Upper lobe of right lung (tissue), 1 donor: ENCODE measurements at regions not wholly inside any gene's neighbourhood (a gene's known extent, or its start where the extent isn't known, plus 50 kb on each side); places are given as distances from the start of the nearest gene placed in this dataset.
A peak's percentile ranks its signal among the peaks of the same experiment; 100 is the strongest.

Experiments
- ATAC-seq: fragments of 200-7000 bp; cut with Tn5 transposase; one replicate; pipeline ENCODE4 v1.9.1; 2020; ENCODE audit warnings: mild to moderate bottlenecking, moderate library complexity
- DNase-seq: peaks from one replicate; pipeline ENCODE4 v3.0.0-alpha.2; 2020
- H3K27ac ChIP-seq: fragments of 200-600 bp; one replicate; pipeline ENCODE4 v1.8.0; 2022
- H3K27me3 ChIP-seq: fragments of 200-600 bp; one replicate; pipeline ENCODE4 v1.8.0; 2022; ENCODE audit warnings: mild to moderate bottlenecking
- H3K36me3 ChIP-seq: fragments of 200-600 bp; one replicate; pipeline ENCODE4 v1.8.0; 2022
- H3K4me1 ChIP-seq: fragments of 200-600 bp; one replicate; pipeline ENCODE4 v1.8.0; 2022
- H3K4me3 ChIP-seq: fragments of 200-600 bp; one replicate; pipeline ENCODE4 v1.8.0; 2022; ENCODE audit warnings: mild to moderate bottlenecking
- H3K9me3 ChIP-seq: fragments of 200-600 bp; one replicate; pipeline ENCODE4 v1.8.0; 2022
- intact Hi-C: fragments of 100-400 bp; cut with DNase I; formaldehyde crosslinking; loops from one replicate; pipeline ENCODE4 v1.11.0; 2022
- TF ChIP-seq, protein P1 (sequence below): fragments of 200-600 bp; IDR thresholded peaks from one replicate; pipeline ENCODE4 v1.8.0; 2022; ENCODE audit warnings: antibody characterized with exemption
- donor health status: DM: no; HTN: yes; CAD: no; lungs with severe emphysema.

- ATAC-seq (no peak), DNase-seq (no peak)
- no peaks in the 10 kb centered on the region for H3K27me3 ChIP-seq
- no peak overlapping the region for H3K27ac ChIP-seq
- H3K4me3 ChIP-seq = no peak overlapping the region
- H3K9me3 ChIP-seq = no peaks in the 10 kb centered on the region
- intact Hi-C loops = no loop called here
- TF ChIP-seq, protein P1, sequence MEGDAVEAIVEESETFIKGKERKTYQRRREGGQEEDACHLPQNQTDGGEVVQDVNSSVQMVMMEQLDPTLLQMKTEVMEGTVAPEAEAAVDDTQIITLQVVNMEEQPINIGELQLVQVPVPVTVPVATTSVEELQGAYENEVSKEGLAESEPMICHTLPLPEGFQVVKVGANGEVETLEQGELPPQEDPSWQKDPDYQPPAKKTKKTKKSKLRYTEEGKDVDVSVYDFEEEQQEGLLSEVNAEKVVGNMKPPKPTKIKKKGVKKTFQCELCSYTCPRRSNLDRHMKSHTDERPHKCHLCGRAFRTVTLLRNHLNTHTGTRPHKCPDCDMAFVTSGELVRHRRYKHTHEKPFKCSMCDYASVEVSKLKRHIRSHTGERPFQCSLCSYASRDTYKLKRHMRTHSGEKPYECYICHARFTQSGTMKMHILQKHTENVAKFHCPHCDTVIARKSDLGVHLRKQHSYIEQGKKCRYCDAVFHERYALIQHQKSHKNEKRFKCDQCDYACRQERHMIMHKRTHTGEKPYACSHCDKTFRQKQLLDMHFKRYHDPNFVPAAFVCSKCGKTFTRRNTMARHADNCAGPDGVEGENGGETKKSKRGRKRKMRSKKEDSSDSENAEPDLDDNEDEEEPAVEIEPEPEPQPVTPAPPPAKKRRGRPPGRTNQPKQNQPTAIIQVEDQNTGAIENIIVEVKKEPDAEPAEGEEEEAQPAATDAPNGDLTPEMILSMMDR = no peak
- no peaks in the 10 kb centered on the region for H3K4me1 ChIP-seq
- no peaks in the 10 kb centered on the region for H3K36me3 ChIP-seq
Observed at GRCh38 chr18:3333721-3334386, 71.9 kb downstream of the MYL12B start.

DNA sequence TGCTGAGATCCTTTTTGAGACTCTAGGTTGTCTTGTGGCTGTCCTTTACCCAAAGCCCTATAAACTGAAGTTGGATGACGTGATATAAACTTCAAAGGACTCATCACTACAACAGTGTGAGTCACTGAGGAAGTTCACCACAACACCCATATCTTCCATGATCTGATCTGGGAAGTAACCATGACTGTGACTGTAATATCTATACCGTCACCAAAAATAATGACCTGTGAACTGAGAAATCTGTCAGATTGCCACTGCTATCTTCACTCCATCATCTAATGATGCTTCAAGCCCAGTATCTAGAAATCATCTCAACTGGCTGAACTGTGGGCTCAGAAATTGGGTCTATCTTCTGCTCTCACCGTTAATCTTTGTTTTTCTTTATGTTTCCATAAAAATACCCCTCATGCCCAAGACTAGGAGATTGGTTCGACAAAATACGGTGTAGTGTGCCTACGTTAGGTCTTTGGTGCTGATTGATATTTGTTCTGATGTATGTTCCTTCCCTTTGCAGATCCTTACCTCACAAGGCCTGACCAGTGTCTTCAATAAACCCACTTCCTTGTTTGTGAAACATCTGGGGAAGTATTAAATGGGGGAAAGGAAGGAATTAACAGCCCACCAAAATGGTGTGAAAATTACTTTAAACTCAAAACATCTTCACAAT is 78.2 kb downstream of the MYL12B start:
- H3K9me3 ChIP-seq = no peaks in the 10 kb centered on the region
- no peak overlapping the region for H3K4me3 ChIP-seq
- DNase-seq (no peak), ATAC-seq (peak; percentile 43)
- no peaks in the 10 kb centered on the region for H3K27me3 ChIP-seq
- H3K36me3 ChIP-seq = no peaks in the 10 kb centered on the region
- no peak overlapping the region for H3K27ac ChIP-seq
- intact Hi-C loops = no loop called here
- TF ChIP-seq, protein P1 = no peak
- H3K4me1 ChIP-seq = no peaks in the 10 kb centered on the region

GRCh38 chr18:3340682-3341097 is 78.8 kb downstream of the MYL12B start:
- Histone ChIP-seq H3K27me3 (no peaks in the 10 kb centered on the region), H3K27ac (no peak overlapping the region), H3K4me1 (peaks cover 3% of the 10 kb centered on the region), H3K9me3 (no peaks in the 10 kb centered on the region), H3K4me3 (no peak overlapping the region), H3K36me3 (no peaks in the 10 kb centered on the region)
- ATAC-seq (no peak), DNase-seq (no peak)
- intact Hi-C loops = no loop called here
- TF ChIP-seq, protein P1 = no peak

GRCh38 chr18:3342628-3343027 is 80.7 kb downstream of the MYL12B start:
- Histone ChIP-seq H3K9me3 (no peaks in the 10 kb centered on the region), H3K36me3 (no peaks in the 10 kb centered on the region), H3K4me3 (no peak overlapping the region), H3K4me1 (peaks cover 7% of the 10 kb centered on the region), H3K27me3 (no peaks in the 10 kb centered on the region), H3K27ac (no peak overlapping the region)
- intact Hi-C loops = no loop called here
- DNase-seq = no peak
- ATAC-seq = no peak
- TF ChIP-seq, protein P1 = no peak

DNA sequence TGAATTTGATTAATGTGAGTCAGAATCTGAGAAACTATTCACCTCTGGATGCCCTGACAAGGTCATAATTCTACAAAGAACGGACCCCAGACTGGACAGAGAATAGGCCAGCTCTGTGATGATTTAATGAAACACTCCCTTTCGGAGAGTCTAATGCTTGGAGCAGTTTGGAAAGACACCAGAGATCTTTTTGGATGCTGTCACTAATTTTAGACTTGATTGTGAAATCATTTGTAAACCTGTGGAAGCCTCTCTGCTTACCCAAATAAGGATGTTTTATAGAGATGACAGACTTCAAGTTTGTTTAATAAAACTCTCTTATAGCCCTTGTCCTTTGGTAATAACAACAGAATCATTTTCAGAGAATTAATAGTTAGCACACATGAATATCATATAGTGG is 83.5 kb downstream of the MYL12B start:
- intact Hi-C loops = no loop called here
- Histone ChIP-seq H3K9me3 (no peaks in the 10 kb centered on the region), H3K4me3 (no peak overlapping the region), H3K36me3 (no peaks in the 10 kb centered on the region), H3K4me1 (peaks cover 7% of the 10 kb centered on the region), H3K27ac (no peak overlapping the region), H3K27me3 (no peaks in the 10 kb centered on the region)
- DNase-seq (no peak), ATAC-seq (no peak)
- TF ChIP-seq, protein P1 = no peak
